BJ (cell line): ENCODE measurements at regions not wholly inside any gene's neighbourhood (a gene's known extent, or its start where the extent isn't known, plus 50 kb on each side); places are given as distances from the start of the nearest gene placed in this dataset.

Experiments used
- CTCF ChIA-PET: fragments of 350-600 bp; formaldehyde crosslinking; extraction: SDS; loops from one replicate; lab custom pipeline; 2021; ENCODE audit warnings: antibody characterized with exemption, inconsistent platforms; lab: Yijun Ruan, JAX
- POLR2A ChIA-PET: fragments of 300-600 bp; sonication (Branson Sonifier 250); formaldehyde crosslinking; extraction: SDS; loops from one replicate; lab custom pipeline; 2021; ENCODE audit warnings: antibody characterized with exemption; lab: Charles Lee
- DNase-seq: peaks from one replicate; pipeline ENCODE4 v3.0.0-alpha.2; 2011; ENCODE audit warnings: low read depth
- H3K27me3 ChIP-seq: 2 replicates; pipeline ENCODE4 v1.6.0; 2011; ENCODE audit warnings: low read length; ENCODE audit not compliant: control insufficient read depth, insufficient read depth
- H3K36me3 ChIP-seq: 2 replicates; pipeline ENCODE4 v1.5.1; 2011; ENCODE audit warnings: low read length; ENCODE audit not compliant: control insufficient read depth, insufficient read depth
- H3K4me3 ChIP-seq: 2 replicates; pipeline ENCODE4 v1.5.1; 2011; ENCODE audit warnings: low read depth, mild to moderate bottlenecking, control low read depth, low read length
- TF ChIP-seq, protein P1 (sequence below): IDR thresholded peaks from 2 replicates; pipeline ENCODE4 v1.5.1; 2011; ENCODE audit warnings: low read depth, mild to moderate bottlenecking, control low read depth, inconsistent platforms, low read length, moderate library complexity; ENCODE audit not compliant: insufficient read depth

DNA sequence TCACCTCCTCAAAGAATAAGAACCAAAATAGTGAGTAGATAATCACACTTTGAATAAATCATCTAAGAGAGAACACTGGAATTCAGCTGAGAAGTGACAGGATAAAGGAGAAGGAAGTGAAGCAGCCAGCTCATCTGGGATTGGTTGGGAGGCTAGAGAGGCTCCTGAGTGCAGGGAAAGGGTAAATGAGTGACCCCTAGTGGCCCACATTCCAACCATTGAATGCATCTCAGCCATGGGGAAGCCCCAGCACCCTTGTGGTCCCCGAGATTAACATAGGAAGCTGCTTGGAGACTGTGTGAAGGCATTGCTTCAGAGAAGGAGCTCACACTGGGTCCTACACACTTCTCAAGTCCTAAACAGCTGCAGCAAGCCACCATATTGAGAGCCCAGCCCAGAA, 82.3 kb downstream of the JRKL start:
- H3K27me3 ChIP-seq: no peaks in the 10 kb centered on the region

DNA sequence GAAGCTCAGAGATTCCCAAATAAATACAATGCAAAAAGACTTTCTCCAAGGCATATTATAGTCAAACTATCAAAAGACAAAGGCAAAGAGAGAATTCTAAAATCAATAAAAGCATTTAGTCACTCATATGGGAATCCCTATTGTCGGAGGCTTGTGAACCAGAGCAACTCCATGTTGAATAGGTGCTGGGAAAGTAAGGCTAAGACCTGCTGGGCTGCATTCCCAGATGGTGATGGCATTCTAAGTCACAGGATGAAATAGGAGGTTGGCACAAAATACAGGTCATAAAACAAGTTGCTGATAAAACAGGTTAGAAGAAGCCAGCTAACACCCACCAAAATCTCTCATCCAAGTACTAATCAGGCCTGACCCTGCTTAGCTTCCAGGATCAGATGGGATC, 84.5 kb downstream of the JRKL start:
- Histone ChIP-seq H3K4me3 (no peak overlapping the region), H3K27me3 (no peaks in the 10 kb centered on the region), H3K36me3 (no peaks in the 10 kb centered on the region)
- ChIA-PET CTCF (no interaction called here), POLR2A (no interaction called here)
- no peak for DNase-seq
- TF ChIP-seq, protein P1, sequence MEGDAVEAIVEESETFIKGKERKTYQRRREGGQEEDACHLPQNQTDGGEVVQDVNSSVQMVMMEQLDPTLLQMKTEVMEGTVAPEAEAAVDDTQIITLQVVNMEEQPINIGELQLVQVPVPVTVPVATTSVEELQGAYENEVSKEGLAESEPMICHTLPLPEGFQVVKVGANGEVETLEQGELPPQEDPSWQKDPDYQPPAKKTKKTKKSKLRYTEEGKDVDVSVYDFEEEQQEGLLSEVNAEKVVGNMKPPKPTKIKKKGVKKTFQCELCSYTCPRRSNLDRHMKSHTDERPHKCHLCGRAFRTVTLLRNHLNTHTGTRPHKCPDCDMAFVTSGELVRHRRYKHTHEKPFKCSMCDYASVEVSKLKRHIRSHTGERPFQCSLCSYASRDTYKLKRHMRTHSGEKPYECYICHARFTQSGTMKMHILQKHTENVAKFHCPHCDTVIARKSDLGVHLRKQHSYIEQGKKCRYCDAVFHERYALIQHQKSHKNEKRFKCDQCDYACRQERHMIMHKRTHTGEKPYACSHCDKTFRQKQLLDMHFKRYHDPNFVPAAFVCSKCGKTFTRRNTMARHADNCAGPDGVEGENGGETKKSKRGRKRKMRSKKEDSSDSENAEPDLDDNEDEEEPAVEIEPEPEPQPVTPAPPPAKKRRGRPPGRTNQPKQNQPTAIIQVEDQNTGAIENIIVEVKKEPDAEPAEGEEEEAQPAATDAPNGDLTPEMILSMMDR: no peak

More for the DNA sequence above, 82.3 kb downstream of the JRKL start:
- no peak for DNase-seq
- Histone ChIP-seq H3K36me3 (no peaks in the 10 kb centered on the region), H3K4me3 (no peak overlapping the region)
- CTCF ChIA-PET: interaction anchor here (0.7 kb wide), 2 partner anchors 15 to 1048 kb away, joined by 3 read pairs; no protein-coding TSS in a partner anchor
- TF ChIP-seq, protein P1: no peak
- POLR2A ChIA-PET: no interaction called here

DNA sequence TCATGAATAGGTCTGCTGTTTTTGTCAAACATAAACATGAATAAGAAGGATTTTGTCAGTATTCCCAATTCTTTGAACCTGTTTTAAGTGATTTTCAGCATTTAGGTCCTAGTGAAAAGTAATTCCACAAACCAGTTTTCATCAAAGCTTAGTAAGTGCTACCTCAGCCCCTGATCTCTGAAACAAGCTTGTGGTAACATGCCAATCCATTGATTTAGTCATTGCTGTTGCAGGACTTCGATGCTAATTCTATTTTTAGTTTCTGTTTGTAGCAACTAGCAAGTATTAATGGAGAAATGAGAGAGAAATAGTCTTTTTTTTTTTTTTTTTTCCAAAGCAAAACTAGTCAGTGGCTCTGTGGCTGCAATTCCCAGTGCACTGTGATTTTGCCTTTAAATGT, 91.4 kb downstream of the JRKL start:
- POLR2A ChIA-PET: no interaction called here
- TF ChIP-seq, protein P1: no peak
- CTCF ChIA-PET: interaction anchor here (1.2 kb wide), 1 partner anchor 18 kb away, joined by 3 read pairs; no protein-coding TSS in a partner anchor
- Histone ChIP-seq H3K27me3 (no peaks in the 10 kb centered on the region), H3K4me3 (no peak overlapping the region), H3K36me3 (no peaks in the 10 kb centered on the region)
- DNase-seq: no peak

DNA sequence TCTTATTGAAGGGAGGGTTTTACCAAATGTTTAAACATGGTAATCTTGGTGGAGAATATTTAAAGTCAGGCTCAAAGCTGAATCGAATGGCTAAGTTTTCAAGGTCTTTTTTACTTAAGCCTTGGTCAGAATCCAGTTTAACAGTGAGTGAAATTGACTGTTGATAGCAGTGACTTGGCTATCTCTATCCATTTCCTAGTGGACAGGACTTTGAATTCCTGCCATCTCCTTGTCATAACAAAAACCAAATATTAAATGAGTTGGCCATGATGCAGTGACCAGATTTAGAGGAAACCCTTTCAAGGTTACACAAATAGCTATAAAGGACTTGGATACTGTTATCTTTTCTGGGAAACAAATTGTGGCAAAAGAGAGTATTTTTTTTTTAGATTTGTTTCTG, 92.0 kb downstream of the JRKL start:
- no peaks in the 10 kb centered on the region for H3K27me3 ChIP-seq
- no peak overlapping the region for H3K4me3 ChIP-seq
- H3K36me3 ChIP-seq: no peaks in the 10 kb centered on the region
- no peak for DNase-seq
- ChIA-PET POLR2A (no interaction called here), CTCF (interaction anchor here (0.6 to 1.2 kb wide), 2 partner anchors 19 to 29 kb away, joined by 3 read pairs; no protein-coding TSS in a partner anchor)
- TF ChIP-seq, protein P1: no peak

DNA sequence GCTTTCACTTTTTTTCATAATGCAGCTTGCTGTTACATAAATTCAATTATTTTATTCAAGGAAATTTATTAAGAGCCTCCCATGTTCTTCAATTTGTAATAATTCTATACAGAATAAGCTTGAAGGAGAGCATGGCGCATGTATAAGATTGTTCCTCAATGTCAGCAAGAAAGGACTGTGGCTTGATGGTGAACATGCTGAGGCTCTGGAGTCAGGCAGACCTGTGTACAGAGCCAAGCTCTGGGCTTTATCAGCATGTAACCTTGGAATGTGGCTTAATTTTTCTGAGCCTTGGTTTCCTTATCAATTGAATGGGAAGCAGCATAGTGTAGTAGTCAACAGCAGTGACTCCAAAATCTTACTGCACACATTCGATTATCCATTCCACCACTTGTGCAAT, 92.4 kb downstream of the JRKL start:
- POLR2A ChIA-PET: no interaction called here
- H3K36me3 ChIP-seq: no peaks in the 10 kb centered on the region
- TF ChIP-seq, protein P1: no peak
- no peak for DNase-seq
- H3K27me3 ChIP-seq: no peaks in the 10 kb centered on the region
- no peak overlapping the region for H3K4me3 ChIP-seq
- CTCF ChIA-PET: interaction anchor here (0.6 to 1.2 kb wide), 2 partner anchors 19 to 29 kb away, joined by 3 read pairs; no protein-coding TSS in a partner anchor
